Urothelium cell line (cell line): ENCODE measurements at regions not wholly inside any gene's neighbourhood (a gene's known extent, or its start where the extent isn't known, plus 50 kb on each side); places are given as distances from the start of the nearest gene placed in this dataset.
"Not testable (repeated sequence)": the region's sequence is repeated elsewhere in the genome, so short reads cannot be mapped to it uniquely, and the experiment has no call there.

Source experiments
- DNase-seq: peaks from one replicate; pipeline ENCODE4 v3.0.0; 2011; ENCODE audit warnings: low spot score, mixed read lengths
- FAIRE-seq: peaks from 2 replicates; lab custom pipeline; 2011; peaks lifted over from hg19 to GRCh38; lab: Jason Lieb, UNC

DNA sequence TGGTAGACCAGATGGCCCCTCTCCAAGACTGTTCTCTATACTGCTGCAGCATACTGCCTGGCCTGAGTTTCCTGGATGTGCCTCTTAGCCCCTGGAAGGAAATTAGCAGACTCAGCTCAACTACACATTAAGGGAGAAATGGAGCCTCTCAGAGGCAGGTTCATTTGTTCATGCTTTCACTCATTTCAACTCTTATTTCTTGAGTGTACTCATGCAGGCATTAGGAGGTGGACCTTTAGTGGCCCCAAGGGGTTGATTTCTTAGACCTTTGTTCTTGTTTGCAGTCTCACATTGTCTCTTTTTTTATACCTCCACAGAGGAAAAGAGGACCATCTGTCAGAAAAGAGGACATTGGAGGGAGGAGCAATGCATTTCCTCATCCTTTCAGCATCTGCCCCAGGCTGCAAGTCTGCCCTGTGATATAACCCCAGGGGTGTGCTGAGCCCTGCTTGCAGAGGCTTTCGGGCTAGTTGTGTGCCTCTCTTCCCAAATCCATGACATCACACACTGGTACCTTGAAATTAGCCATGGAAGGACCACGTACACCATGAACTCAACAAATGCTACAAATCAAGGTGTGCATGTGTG, 456.2 kb downstream of the CD83 start:
- DNase-seq (no peak), FAIRE-seq (no peak)

DNA sequence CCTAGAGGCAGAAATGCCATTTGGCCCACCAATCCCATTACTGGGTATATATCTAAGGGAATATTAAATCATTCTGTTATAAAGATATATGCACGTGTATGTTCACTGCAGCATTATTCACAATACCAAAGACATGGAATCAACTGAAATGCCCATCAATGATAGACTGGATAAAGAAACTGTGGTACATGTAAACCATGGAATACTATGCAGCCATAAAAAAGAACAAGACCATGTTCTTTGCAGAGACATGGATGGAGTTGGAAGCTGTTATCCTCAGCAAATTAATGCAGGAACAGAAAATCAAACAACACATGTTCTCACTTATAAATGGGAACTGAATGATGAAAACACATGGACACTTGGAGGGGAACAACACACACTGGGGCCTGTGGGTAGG, 458.4 kb downstream of the CD83 start:
- FAIRE-seq, result no peak
- DNase-seq, result no peak

DNA sequence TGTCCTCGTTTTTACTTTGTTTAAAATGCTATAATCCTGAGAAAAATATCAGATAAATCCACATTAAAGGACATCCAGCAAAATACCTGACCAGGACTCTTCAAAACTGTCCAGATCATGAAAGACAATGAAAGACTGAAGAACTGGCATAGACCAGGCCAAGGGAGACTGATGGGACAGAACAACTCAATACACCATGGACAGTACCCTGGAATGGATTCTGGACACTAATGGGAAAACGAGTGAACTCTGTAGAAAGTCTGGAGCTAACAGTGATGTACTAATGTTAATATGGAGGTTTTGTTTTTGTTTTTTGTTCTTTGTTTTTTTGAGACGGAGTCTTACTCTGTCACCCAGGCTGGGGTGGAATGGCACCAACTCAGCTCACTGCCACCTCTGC, 461.4 kb downstream of the CD83 start:
- FAIRE-seq, result no peak
- DNase-seq, result no peak

DNA sequence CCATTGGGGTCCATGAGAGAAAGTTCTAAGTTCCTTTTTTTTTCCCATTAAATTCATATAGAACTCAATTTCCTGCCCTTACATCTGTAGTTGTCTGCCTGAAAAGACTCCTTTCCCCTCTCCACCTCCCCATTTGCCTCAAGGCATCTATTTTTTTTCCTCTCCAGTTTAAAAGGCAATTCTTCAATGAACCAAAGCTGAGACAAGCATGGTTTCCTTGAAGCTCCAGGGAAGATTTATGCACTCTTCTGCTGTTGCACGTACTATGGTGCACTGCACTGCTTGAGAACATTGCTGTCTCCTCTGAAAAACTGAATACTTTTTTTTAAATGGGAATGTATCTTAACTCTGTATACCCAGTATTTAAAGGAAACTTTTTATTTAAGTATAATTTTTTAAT, 465.2 kb downstream of the CD83 start:
- DNase-seq (no peak), FAIRE-seq (no peak)

DNA sequence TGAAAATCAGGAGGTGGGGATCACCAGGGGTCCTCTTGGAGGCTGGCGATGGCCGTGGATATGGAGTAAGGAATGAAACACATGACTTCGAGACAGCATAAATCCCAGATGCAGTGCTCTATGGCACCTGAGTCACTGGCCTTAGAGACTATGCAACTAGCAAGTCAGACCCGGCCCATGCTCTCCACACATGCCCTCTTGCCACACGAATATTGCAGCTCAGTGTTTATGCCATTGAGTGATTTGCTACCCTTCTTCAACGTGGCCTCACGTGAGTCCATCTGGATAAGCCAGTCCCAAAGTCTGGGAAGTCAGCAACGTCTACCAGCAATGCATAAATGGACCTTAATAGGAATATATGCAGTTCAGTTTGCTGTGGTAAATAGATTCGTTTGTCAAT, 466.3 kb downstream of the CD83 start:
- no peak for DNase-seq
- no peak for FAIRE-seq

DNA sequence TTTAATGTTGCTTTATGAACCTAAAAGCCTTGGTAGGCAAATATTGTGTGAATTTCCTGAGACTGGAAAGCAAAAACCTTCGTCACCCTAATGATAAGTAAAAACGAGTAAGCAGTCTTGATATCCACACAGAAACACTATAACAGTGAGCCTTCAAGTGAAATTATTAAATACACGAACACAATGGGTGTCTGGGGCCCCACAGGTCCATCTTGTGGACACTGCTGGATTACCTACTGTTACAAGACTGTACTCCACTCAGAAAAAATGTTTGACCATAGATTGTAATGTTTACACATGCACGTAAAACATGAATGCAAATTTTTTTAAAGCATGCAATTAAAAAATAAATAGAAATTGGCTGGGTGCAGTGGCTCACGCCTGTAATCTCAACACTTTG, 466.9 kb downstream of the CD83 start:
- FAIRE-seq, result no peak
- DNase-seq, result no peak

DNA sequence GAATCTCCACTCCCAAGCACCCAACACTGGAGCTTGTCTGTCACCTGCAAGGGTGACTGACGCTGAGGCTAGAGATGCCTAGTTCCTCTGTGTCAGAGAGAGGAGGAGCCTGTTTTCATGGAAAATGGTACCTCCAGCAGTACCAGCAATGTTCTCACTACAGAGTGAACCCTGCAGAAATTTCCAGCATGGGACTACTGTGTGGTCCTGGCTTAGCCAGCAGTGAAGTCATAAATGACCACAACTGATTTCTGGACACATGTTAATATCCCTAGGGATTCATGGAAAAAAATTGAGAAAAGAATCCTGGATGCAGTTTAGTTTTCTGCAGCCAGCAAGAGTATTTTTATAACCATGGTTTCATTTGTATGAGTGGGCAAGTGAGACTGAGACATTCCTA, 468.1 kb downstream of the CD83 start:
- DNase-seq (no peak), FAIRE-seq (no peak)

DNA sequence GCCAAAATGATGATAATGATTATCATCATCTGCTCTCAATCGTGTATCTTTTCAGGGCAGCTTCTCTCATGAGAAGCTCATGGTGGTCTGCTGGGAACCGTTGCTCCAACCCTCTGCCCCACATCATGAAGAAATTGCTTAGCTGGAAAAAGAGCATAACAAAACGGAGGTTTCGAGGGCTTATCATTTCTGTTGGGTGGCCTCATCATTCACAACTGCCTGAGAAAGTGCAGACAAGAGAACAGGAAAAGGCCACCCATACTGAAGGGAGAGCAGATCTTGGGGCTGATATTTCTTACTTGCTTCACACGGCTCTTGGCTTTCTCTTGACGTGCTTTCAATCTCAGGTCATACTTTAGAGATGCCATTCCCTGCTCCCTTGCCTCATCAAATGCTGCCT, 471.6 kb downstream of the CD83 start:
- FAIRE-seq (no peak), DNase-seq (no peak)

DNA sequence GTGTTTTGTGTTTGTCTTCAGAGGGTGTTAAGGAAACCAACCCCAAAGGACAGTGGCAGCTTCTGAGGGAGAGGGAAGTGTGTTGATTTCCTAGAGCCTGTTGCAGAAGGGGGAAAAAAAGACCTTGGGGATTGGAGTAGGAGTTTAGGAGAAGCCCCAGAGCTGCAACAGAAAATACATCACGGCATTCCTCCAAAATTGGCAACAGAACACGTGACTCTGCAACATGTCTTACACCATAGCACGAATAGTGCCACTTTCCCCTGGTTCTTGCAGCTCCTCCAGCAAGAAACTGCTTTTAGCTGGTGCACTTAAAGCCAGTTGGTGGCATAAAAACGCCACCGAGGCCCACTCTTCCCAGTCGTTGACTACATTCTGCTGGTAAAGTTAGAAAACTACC, 473.0 kb downstream of the CD83 start:
- no peak for FAIRE-seq
- DNase-seq, result no peak

DNA sequence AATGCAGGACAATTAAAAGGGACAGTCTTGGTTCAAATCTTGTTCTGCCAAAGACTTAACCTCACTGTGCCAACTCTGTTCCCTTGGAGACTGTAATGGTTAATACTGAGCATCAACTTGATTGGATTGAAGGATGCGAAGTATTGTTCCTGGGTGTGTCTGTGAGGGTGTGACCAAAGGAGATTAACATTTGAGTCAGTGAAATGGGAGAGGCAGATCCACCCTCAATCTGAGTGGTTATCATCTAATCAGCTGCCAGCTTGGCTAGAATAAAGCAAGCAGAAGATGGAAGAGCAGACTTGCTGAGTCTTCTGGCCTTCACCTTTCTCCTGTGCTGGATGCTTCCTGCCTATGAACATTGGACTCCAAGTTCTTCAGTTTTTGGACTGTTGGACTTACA, 474.4 kb downstream of the CD83 start:
- FAIRE-seq, result no peak
- DNase-seq, result no peak

DNA sequence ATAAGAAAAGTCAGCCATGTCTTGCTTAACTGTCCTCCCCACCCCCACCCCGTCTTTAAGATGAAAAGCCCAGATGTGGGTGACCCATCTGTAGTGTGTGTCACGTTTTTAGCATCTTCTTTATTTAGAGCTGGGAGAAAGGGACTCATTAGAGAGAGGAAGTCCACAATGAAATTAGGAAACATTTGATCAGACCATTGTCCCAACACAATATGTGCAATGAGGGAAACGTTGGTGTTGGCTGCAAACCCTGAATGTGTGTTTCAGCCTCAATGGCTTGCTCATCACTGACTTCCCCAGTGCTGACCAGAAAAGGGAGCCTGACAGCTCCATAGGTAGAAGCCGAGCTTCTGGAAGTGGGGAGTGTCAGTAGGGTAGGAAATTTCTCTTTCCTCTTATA, 475.7 kb downstream of the CD83 start:
- DNase-seq, result no peak
- no peak for FAIRE-seq

DNA sequence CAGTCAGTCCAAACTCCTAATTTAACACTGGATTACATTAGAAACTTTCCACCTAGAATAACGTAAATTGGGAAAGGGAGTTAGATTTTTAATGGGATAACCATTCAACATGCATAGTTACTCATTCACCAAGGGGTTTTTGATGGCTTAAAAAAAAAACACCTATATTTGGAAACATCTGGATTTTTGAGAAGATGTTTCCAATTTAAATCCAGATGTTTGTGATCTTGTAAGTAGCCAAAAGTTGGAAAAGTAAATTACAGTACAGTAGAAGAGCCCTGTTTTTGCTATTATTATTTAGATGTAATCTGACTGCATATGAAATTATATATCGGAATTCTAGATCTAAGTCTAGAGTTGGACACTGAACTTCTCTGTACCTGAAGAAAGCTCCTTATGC, 478.2 kb downstream of the CD83 start:
- FAIRE-seq, result no peak
- DNase-seq, result no peak

DNA sequence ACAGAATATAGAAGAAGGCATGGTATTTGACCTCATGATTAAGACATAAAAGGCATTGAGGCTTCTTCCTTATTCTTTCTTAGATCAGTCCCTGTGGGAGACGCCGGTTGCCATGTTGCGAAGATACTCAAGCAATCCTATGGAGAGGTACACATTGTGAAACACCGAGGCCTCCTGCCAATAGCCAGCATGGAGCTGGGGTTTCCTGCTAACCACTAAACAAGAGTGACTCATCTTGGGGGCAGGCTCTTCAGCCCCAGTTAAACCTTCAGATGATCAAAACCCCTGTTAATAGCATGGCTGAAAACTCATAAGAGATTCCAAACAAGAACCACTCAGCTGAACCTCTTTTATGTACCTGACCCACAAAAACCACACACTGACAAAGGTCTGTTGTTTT, 478.8 kb downstream of the CD83 start:
- no peak for FAIRE-seq
- peak; percentile 64 for DNase-seq

DNA sequence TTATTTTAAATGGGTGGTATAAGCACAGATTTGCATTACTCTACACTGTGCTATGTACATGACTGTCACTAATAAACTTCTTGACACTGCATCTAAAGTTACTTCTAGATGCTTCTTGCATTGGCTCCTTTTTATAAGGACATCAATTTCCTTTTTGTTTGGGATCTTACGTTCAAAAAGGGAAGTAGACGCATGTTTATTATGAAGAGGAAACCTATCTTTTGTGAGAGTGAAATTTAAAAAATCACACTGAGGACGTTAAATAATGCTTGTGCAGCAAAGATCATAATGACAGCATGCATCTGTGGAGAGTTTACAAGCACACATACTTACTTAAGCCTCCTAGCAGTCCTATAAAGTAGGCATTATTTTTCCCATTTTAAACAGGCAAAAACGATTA, 479.5 kb downstream of the CD83 start:
- FAIRE-seq (no peak), DNase-seq (no peak)

DNA sequence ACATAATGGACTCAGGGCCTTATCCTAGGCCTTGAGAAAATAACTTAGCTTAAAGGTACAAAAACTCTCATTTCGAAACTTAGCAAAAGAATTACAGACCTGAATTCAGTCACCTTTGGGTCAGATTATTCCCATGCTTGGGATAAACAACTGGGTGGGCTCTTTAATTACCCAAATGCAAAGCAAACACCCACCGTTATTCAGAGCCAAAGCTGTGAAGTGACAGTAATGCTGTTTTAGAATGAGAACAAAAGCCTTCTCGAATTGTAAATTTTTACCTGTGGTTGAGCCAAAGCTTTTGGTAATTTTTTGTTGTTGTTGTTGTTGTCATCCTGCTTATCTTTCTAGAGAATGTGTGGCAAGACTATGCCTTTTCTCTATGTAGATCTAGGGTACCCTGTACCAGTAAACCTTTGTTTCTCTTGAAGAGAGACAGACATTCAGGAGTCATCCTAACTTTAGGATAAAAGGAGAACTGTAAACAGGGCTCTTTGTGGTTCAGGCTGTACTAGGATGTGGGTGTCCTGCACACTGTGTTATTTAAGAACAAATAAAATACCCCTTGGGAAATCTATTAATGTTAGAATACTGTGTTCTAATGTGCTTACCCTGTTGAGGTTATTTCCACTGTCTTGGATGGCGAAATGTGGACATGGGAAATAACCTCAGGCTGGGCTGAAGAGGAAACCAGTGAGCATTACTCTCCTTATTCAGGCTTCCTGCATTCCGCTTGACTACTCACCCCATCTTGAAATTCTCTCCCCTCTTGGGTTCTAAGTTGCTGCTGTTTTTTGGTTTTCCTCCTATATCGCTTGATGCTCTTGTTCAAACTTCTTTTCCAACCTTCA, 480.7 kb downstream of the CD83 start:
- DNase-seq, result no peak
- FAIRE-seq, result no peak

DNA sequence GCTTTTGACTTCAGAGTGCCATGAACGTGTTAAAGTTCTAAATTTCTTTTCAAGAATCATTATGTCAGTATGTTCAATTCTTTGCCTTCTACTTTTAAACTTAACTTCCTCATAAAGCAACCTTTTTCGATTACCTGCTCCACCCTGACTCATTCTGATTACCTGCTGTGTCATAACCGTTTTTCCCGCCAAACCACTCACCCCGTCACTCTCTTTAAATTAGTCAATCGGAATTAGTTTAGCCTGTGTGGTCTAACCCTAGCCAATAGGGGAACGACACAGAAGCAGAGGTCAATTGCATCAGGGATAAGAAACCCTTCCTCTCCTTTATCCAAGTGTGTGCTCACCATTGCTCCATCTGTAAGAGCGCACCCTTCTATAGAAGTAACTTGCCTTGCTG, 482.7 kb downstream of the CD83 start:
- FAIRE-seq, DNase-seq: not testable (repeated sequence)

DNA sequence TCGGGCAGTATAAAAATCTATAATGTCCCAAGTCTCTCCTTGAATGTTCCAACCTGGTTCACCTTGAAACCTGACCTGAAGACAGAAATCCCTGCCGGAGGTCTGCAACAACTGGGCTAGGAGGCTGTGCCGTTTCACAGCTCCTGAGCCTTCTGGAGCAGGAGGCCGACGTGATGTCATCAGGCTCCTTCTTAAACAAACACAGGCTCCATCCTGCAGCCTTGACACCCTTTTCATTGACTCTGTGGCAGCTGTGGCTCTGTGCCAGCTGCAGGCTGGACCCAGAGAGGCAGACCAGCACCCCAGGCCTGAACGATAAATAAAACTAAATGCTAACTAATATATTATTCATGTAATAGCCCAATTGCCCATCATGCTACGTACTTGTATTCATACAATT, 483.9 kb downstream of the CD83 start:
- no peak for DNase-seq
- FAIRE-seq, result no peak

DNA sequence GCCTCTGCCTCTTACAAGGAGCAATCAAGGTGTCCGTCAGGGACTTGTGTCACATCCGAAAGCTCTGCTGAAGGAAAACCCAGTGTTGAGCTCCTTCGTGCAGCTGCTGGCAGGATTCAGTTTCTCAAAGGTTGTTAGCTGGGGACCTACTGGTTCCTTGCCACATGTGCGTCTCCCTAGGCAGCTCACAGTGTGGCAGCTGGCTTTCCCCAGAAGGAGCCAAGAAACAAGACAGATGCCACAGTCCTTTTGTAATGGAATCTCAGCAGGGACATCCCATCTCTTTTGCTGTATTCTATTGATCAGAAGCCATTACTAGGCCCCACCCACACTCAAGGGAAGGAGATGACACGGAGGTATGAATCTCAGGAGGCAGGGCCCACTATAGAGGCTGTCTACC, 488.8 kb downstream of the CD83 start:
- FAIRE-seq, result no peak
- DNase-seq, result no peak

DNA sequence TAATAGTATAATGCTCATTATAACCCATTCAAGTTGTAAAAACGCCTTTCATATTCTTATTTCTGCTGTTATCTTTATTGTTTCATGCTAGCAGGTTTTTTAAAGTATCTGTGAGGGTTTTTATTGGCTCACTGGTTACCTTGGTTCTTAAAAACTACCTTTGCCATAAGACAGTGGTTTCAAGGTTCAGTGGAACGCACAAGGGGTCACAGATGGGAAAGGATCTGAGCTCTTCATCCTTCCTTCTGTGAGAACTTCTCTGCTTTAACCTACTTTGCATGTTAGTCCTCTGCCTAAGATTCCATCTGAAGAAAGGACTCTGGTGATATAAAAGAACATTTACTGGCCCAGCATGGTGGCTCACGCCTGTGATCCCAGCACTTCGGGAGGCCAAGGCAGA, 492.6 kb downstream of the CD83 start:
- DNase-seq (no peak), FAIRE-seq (no peak)

DNA sequence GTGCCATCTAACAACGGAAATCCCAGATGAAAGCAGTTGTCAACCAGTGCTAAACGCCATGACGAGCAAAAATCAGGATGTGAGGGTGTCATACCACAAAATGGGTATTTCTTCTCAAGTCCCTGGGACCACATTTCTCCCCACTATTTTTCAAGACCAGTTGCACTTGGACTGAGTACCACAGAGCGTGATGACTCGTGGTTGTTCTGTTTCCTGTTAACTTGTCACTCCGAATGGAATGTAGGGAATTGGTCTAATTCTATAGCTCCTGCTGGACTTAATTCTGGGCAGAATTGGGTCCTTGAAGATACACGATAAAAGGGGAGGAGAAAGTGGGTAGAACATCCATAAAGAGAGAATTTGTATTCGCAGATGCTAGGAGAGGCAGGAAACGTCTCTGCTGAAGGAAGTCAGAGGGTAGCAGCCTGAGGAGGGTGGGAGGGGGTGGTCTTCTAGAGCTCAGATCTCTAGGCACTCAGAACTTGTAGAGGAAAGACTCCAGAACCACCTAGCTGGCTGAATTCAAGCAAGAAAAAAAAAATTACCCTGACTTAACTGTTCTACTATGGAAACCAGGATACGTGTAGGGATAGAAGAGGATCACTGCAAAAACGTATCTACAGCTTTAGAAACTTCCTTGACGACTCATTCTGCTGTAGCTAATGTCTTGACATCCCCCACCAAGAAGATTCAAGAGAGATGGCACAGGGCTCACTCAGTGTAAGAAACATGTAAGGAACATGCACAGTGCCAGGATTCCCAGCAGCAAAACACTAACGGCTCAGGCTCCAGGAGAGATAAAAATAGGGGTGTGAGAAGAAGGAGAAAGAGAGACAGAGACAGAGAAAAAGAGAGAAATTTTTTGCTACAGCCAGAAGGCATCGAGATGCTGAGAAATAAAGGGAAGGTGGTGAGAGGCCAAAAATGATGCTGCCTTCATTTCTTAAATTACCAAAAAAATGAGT, 494.7 kb downstream of the CD83 start:
- FAIRE-seq (no peak), DNase-seq (no peak)

DNA sequence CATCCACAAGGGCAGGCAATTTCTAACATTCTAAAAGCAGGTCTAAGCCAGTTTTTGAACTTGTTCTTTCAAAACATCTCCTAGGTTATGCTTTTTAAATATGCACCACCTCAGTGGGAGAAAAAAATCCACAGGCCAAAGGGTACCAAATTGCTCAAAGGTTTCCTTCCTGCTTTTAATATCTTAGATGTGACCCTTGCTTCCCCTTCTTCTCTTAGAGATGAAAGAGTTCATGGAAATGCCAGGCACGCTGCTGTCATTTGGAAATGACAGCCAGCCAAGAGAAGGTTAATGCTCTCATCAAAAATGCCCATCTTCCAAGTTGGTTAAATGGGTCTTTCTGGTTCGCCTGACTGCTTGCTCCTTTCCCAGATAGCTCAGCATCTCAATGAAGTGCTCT, 497.1 kb downstream of the CD83 start:
- FAIRE-seq (no peak), DNase-seq (no peak)

DNA sequence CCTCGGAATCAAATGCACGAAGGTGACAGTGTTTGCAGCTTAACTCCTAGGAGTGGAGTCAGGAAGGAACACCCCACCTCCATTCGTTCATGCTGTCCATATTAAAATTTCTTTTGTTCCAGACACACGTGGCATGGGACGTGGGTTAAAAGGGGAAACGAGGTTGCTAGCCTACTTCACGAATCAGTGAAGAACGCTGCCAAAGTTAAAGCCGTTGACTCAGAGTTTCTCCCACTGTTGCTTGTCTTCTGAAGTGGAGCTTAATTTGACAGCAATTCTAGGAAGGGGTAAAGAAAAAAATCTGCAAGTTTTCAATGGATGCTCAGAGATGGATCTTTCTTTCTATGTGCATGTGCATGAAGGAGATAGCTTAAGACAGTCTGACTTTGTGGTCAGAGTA, 499.1 kb downstream of the CD83 start:
- FAIRE-seq (no peak), DNase-seq (no peak)
